GM21786 (cell line): ENCODE measurements at regions not wholly inside any gene's neighbourhood (a gene's known extent, or its start where the extent isn't known, plus 50 kb on each side); places are given as distances from the start of the nearest gene placed in this dataset.
"Not testable (repeated sequence)": the region's sequence is repeated elsewhere in the genome, so short reads cannot be mapped to it uniquely, and the experiment has no call there.

Experiments used
- ATAC-seq: cut with Tn5 transposase; IDR thresholded peaks from one replicate; pipeline ENCODE4 v1.9.1; 2021; ENCODE audit not compliant: unreplicated experiment

- not testable (repeated sequence) for ATAC-seq
These were observed 320.7 kb downstream of the KLF13 start for GRCh38 chr15:31647337-31647826.

- ATAC-seq: not testable (repeated sequence)
These were observed 323.0 kb downstream of the KLF13 start for GRCh38 chr15:31649634-31650033.

GRCh38 chr15:31650055-31650701 lies 323.5 kb downstream of the KLF13 start:
- not testable (repeated sequence) for ATAC-seq

GRCh38 chr15:31656915-31657314 lies 330.3 kb downstream of the KLF13 start:
- not testable (repeated sequence) for ATAC-seq

- no peak for ATAC-seq
These were observed 334.2 kb downstream of the KLF13 start for GRCh38 chr15:31660816-31661215.

GRCh38 chr15:31665732-31666131 lies 339.1 kb downstream of the KLF13 start:
- ATAC-seq: not testable (repeated sequence)

- not testable (repeated sequence) for ATAC-seq
These were observed 342.7 kb downstream of the KLF13 start for GRCh38 chr15:31669158-31669908.

GRCh38 chr15:31673263-31673662 lies 346.6 kb downstream of the KLF13 start:
- ATAC-seq: not testable (repeated sequence)

GRCh38 chr15:31681529-31682259 lies 348.6 kb upstream of the CHRNA7 start:
- not testable (repeated sequence) for ATAC-seq

GRCh38 chr15:31687088-31687487 lies 343.2 kb upstream of the CHRNA7 start:
- ATAC-seq: not testable (repeated sequence)

- not testable (repeated sequence) for ATAC-seq
These were observed 333.8 kb upstream of the CHRNA7 start for GRCh38 chr15:31696509-31696908.

- not testable (repeated sequence) for ATAC-seq
These were observed 325.1 kb upstream of the CHRNA7 start for GRCh38 chr15:31705076-31705678.

- peak; percentile 70 for ATAC-seq
These were observed 322.2 kb upstream of the CHRNA7 start for GRCh38 chr15:31707944-31708702.

GRCh38 chr15:31708703-31709327 lies 321.5 kb upstream of the CHRNA7 start:
- ATAC-seq: peak; percentile 73

- not testable (repeated sequence) for ATAC-seq
These were observed 320.8 kb upstream of the CHRNA7 start for GRCh38 chr15:31709479-31709878.

- ATAC-seq: not testable (repeated sequence)
These were observed 319.5 kb upstream of the CHRNA7 start for GRCh38 chr15:31710806-31711205.

- ATAC-seq: not testable (repeated sequence)
These were observed 315.1 kb upstream of the CHRNA7 start for GRCh38 chr15:31715208-31715607.

- ATAC-seq: not testable (repeated sequence)
These were observed 311.7 kb upstream of the CHRNA7 start for GRCh38 chr15:31718625-31719024.

- ATAC-seq: not testable (repeated sequence)
These were observed 310.8 kb upstream of the CHRNA7 start for GRCh38 chr15:31719396-31720022.
